Liver (tissue), 8 donors: ENCODE measurements at regions not wholly inside any gene's neighbourhood (a gene's known extent, or its start where the extent isn't known, plus 50 kb on each side); places are given as distances from the start of the nearest gene placed in this dataset.

Experiments used
- DNase-seq: peaks from one replicate; pipeline ENCODE4 v3.0.0-alpha.2; 2017; ENCODE audit warnings: low spot score
- H3K27ac ChIP-seq, 2 donors: one replicate each; pipeline ENCODE4 v1.7.0; 2013; ENCODE audit warnings: inconsistent platforms in 2 of 2, low read length in 2 of 2, control low read depth in 1 of 2, low read depth in 1 of 2, mild to moderate bottlenecking in 1 of 2
- H3K27me3 ChIP-seq, 4 donors: one replicate each; pipeline versions ENCODE4 v1.6.1 to v1.7.0; 2013; ENCODE audit warnings: low read length in 3 of 4, inconsistent platforms in 1 of 4, mild to moderate bottlenecking in 1 of 4, moderate library complexity in 1 of 4; ENCODE audit not compliant: control insufficient read depth in 4 of 4, insufficient read depth in 4 of 4
- H3K36me3 ChIP-seq, 4 donors: one replicate each; pipeline versions ENCODE4 v1.6.1 to v1.7.0; 2013; ENCODE audit warnings: low read length in 3 of 4, mild to moderate bottlenecking in 3 of 4, low read depth in 1 of 4, moderate library complexity in 1 of 4; ENCODE audit not compliant: control insufficient read depth in 4 of 4, insufficient read depth in 3 of 4
- H3K4me1 ChIP-seq, 4 donors: one replicate each; pipeline versions ENCODE4 v1.6.1 to v1.7.0; 2013; ENCODE audit warnings: low read length in 3 of 4, mild to moderate bottlenecking in 3 of 4, moderate library complexity in 1 of 4; ENCODE audit not compliant: control insufficient read depth in 4 of 4, insufficient read depth in 4 of 4
- H3K4me3 ChIP-seq, 3 donors: one replicate each; pipeline versions ENCODE4 v1.6.1 to v1.7.0; 2013; ENCODE audit warnings: low read length in 3 of 3, control low read depth in 1 of 3, low read depth in 1 of 3, mild to moderate bottlenecking in 1 of 3
- H3K9ac ChIP-seq, 2 donors: one replicate each; pipeline ENCODE4 v1.7.0; 2013; ENCODE audit warnings: low read length in 2 of 2, mild to moderate bottlenecking in 2 of 2, moderate library complexity in 2 of 2, control low read depth in 1 of 2, low read depth in 1 of 2
- H3K9me3 ChIP-seq, 4 donors: one replicate each; pipeline versions ENCODE4 v1.6.1 to v1.7.0; 2013; ENCODE audit warnings: low read length in 3 of 4; ENCODE audit not compliant: control insufficient read depth in 4 of 4
- EGR1 ChIP-seq, 2 donors: IDR thresholded peaks; 2 replicates each; pipeline ENCODE4 v1.6.1; 2016 to 2018; ENCODE audit warnings: antibody characterized with exemption in 2 of 2, low read depth in 2 of 2
- FOXA1 ChIP-seq: IDR thresholded peaks from 2 replicates; pipeline ENCODE4 v1.6.1; 2016; ENCODE audit warnings: antibody characterized with exemption
- FOXA2 ChIP-seq: IDR thresholded peaks from 2 replicates; pipeline ENCODE4 v1.6.1; 2016; ENCODE audit warnings: antibody characterized with exemption
- GABPA ChIP-seq, 2 donors: IDR thresholded peaks in 1 of 2; conservative IDR thresholded peaks in 1 of 2; 2 replicates each; pipeline ENCODE4 v1.6.1; 2016; ENCODE audit warnings: antibody characterized with exemption in 2 of 2, mild to moderate bottlenecking in 1 of 2, moderate library complexity in 1 of 2
- HNF4A ChIP-seq, 2 donors: conservative IDR thresholded peaks; 2 replicates each; pipeline ENCODE4 v1.6.1; 2016; ENCODE audit warnings: antibody characterized with exemption in 2 of 2, mild to moderate bottlenecking in 2 of 2
- HNF4G ChIP-seq: IDR thresholded peaks from 2 replicates; pipeline ENCODE4 v1.6.1; 2016; ENCODE audit warnings: antibody characterized with exemption
- JUND ChIP-seq, 2 donors: IDR thresholded peaks; 2 replicates each; pipeline ENCODE4 v1.6.1; 2016; ENCODE audit warnings: antibody characterized with exemption in 2 of 2
- MAX ChIP-seq: IDR thresholded peaks from 2 replicates; pipeline ENCODE4 v1.6.1; 2016; ENCODE audit warnings: antibody characterized with exemption
- NR2F2 ChIP-seq: IDR thresholded peaks from 2 replicates; pipeline ENCODE4 v1.6.1; 2016; ENCODE audit warnings: antibody characterized with exemption
- RAD21 ChIP-seq, 2 donors: IDR thresholded peaks; 2 replicates each; pipeline ENCODE4 v1.6.1; 2016; ENCODE audit warnings: antibody characterized with exemption in 2 of 2, mild to moderate bottlenecking in 2 of 2
- RXRA ChIP-seq, 2 donors: IDR thresholded peaks; 2 replicates each; pipeline ENCODE4 v1.6.1; 2017 to 2018; ENCODE audit warnings: antibody characterized with exemption in 2 of 2, mild to moderate bottlenecking in 1 of 2
- SP1 ChIP-seq: IDR thresholded peaks from 2 replicates; pipeline ENCODE4 v1.6.1; 2018; ENCODE audit warnings: antibody characterized with exemption, mild to moderate bottlenecking
- TAF1 ChIP-seq: conservative IDR thresholded peaks from 2 replicates; pipeline ENCODE4 v1.6.1; 2016; ENCODE audit warnings: antibody characterized with exemption, mild to moderate bottlenecking
- YY1 ChIP-seq: IDR thresholded peaks from 2 replicates; pipeline ENCODE4 v1.6.1; 2016; ENCODE audit warnings: antibody characterized with exemption, mild to moderate bottlenecking
- ZBTB33 ChIP-seq: IDR thresholded peaks from 2 replicates; pipeline ENCODE4 v1.6.1; 2016; ENCODE audit warnings: antibody characterized with exemption
- WGBS: extraction: QIAGEN DNeasy Blood & Tissue Kit; methylation state at CpG from one replicate; pipeline ENCODE4 v1.1.7; 2013; 5-methylcytosine and 5-hydroxymethylcytosine counted together
- TF ChIP-seq, protein P1 (sequence below): fragments of 150-350 bp; IDR thresholded peaks from 2 replicates; pipeline ENCODE4 v1.5.1; 2017; ENCODE audit warnings: improper control_type of control experiment, low read depth, low read length; ENCODE audit not compliant: missing input control
- TF ChIP-seq, protein P2 (sequence below): IDR thresholded peaks from 2 replicates; pipeline ENCODE4 v1.6.1; 2016; ENCODE audit warnings: antibody characterized with exemption, mild to moderate bottlenecking
- donor health status: healthy.
- donor health status: healthy.
- donor health status: healthy.
- donor health status: healthy.
- donor health status: healthy.

DNA sequence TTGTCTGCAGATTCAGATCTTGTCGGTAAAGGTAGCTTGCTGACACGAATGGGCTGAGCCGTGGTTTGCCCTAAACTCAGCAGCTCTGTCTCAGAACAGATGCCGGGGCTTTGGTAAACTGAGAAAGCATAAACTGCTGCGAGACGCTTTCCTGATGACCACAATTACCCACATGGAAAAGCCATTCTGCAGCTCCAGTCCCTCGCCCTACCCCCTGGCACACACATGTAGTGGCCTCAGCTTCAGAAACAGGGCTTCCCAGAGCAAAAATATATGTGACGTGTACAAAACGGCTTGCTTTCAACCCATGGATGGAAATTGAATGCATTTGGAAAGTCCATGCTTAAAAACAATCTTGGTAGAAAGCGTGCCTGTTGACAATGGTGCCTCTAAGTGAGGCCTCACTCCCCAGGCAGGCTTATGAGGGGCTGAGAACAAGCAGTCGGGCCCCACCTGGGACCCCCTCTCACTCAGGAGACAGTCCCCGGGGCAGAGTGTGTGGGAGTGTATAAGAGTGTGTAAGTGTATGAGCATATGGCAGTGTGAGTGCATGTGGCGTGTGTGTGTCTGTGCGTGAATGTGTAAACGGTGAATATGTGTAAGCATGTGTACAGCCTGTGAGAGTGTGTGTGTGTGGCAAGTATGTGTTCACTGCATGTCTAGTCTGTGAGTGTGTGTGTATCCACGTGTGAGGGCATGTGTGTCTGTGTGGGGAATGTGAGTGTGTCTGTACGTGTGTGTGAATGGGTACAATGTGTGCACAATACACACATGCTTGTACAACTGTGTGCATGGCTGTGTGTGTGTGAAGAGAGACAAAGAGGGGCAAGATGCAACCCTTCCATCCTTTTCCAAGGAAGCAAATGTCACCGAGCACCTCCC is 88.2 kb upstream of the SMIM23 start:
- Histone ChIP-seq H3K4me3 (no peak overlapping the region), H3K27ac (no peak overlapping the region), H3K9me3 (no peaks in the 10 kb centered on the region), H3K36me3 (no peaks in the 10 kb centered on the region), H3K4me1 (no peaks in the 10 kb centered on the region), H3K9ac (no peak overlapping the region), H3K27me3 (no peaks in the 10 kb centered on the region)
- no peak for DNase-seq
- no peak for TF ChIP-seq EGR1 (IDR thresholded peaks at IDR 0.05; ENCODE audit: low read depth in 2 of 2)
- 80% methylated on average over 18 of the region's 18 CpGs for WGBS

- Histone ChIP-seq H3K27ac (no peak overlapping the region), H3K36me3 (no peaks in the 10 kb centered on the region), H3K9me3 (no peaks in the 10 kb centered on the region), H3K27me3 (peaks cover 0 to 3% (median 0%) of the 10 kb centered on the region in 4 donors), H3K9ac (no peak overlapping the region), H3K4me3 (no peak overlapping the region), H3K4me1 (no peaks in the 10 kb centered on the region)
- TF ChIP-seq, protein P1, sequence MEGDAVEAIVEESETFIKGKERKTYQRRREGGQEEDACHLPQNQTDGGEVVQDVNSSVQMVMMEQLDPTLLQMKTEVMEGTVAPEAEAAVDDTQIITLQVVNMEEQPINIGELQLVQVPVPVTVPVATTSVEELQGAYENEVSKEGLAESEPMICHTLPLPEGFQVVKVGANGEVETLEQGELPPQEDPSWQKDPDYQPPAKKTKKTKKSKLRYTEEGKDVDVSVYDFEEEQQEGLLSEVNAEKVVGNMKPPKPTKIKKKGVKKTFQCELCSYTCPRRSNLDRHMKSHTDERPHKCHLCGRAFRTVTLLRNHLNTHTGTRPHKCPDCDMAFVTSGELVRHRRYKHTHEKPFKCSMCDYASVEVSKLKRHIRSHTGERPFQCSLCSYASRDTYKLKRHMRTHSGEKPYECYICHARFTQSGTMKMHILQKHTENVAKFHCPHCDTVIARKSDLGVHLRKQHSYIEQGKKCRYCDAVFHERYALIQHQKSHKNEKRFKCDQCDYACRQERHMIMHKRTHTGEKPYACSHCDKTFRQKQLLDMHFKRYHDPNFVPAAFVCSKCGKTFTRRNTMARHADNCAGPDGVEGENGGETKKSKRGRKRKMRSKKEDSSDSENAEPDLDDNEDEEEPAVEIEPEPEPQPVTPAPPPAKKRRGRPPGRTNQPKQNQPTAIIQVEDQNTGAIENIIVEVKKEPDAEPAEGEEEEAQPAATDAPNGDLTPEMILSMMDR = no peak
- TF ChIP-seq RAD21 (IDR thresholded peaks at IDR 0.05) = no peak
- WGBS = 89% methylated on average over 2 of the region's 2 CpGs
- no peak for DNase-seq
Measured at GRCh38 chr5:171700318-171700912, 85.2 kb upstream of the SMIM23 start.

- H3K4me3 ChIP-seq = no peak overlapping the region
- H3K36me3 ChIP-seq = no peaks in the 10 kb centered on the region
- peaks cover 0 to 3% (median 0%) of the 10 kb centered on the region in 4 donors for H3K27me3 ChIP-seq
- H3K9ac ChIP-seq = no peak overlapping the region
- H3K9me3 ChIP-seq = no peaks in the 10 kb centered on the region
- no peaks in the 10 kb centered on the region for H3K4me1 ChIP-seq
- no peak overlapping the region for H3K27ac ChIP-seq
- no peak for DNase-seq
- WGBS = 87% methylated on average over 10 of the region's 10 CpGs
- TF ChIP-seq MAX (no peak), GABPA (IDR thresholded peaks at IDR 0.05 in 1 of 2, conservative IDR thresholded peaks at IDR 0.05 in 1 of 2) (no peak), SP1 (no peak), NR2F2 (no peak), HNF4A (conservative IDR thresholded peaks at IDR 0.05) (no peak), TAF1 (no peak), RXRA (IDR thresholded peaks at IDR 0.05) (no peak), HNF4G (no peak), ZBTB33 (no peak), FOXA1 (no peak), JUND (IDR thresholded peaks at IDR 0.05) (no peak), FOXA2 (no peak), RAD21 (IDR thresholded peaks at IDR 0.05) (no peak), YY1 (no peak)
- TF ChIP-seq, protein P1 = no peak
- TF ChIP-seq, protein P2, sequence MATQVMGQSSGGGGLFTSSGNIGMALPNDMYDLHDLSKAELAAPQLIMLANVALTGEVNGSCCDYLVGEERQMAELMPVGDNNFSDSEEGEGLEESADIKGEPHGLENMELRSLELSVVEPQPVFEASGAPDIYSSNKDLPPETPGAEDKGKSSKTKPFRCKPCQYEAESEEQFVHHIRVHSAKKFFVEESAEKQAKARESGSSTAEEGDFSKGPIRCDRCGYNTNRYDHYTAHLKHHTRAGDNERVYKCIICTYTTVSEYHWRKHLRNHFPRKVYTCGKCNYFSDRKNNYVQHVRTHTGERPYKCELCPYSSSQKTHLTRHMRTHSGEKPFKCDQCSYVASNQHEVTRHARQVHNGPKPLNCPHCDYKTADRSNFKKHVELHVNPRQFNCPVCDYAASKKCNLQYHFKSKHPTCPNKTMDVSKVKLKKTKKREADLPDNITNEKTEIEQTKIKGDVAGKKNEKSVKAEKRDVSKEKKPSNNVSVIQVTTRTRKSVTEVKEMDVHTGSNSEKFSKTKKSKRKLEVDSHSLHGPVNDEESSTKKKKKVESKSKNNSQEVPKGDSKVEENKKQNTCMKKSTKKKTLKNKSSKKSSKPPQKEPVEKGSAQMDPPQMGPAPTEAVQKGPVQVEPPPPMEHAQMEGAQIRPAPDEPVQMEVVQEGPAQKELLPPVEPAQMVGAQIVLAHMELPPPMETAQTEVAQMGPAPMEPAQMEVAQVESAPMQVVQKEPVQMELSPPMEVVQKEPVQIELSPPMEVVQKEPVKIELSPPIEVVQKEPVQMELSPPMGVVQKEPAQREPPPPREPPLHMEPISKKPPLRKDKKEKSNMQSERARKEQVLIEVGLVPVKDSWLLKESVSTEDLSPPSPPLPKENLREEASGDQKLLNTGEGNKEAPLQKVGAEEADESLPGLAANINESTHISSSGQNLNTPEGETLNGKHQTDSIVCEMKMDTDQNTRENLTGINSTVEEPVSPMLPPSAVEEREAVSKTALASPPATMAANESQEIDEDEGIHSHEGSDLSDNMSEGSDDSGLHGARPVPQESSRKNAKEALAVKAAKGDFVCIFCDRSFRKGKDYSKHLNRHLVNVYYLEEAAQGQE = no peak
Measured at GRCh38 chr5:171701100-171701541, 84.5 kb upstream of the SMIM23 start.
